ENCODE measurements at regions not wholly inside any gene's neighbourhood (a gene's known extent, or its start where the extent isn't known, plus 50 kb on each side); places are given as distances from the start of the nearest gene placed in this dataset.

GRCh38 chr9:28086881-28087280, 513.6 kb upstream of the C9orf72 start:
- DNase-seq (ENCODE audit: insufficient read length, low spot score) (no peak), FAIRE-seq (no peak)
- TF ChIP-seq, protein P1, sequence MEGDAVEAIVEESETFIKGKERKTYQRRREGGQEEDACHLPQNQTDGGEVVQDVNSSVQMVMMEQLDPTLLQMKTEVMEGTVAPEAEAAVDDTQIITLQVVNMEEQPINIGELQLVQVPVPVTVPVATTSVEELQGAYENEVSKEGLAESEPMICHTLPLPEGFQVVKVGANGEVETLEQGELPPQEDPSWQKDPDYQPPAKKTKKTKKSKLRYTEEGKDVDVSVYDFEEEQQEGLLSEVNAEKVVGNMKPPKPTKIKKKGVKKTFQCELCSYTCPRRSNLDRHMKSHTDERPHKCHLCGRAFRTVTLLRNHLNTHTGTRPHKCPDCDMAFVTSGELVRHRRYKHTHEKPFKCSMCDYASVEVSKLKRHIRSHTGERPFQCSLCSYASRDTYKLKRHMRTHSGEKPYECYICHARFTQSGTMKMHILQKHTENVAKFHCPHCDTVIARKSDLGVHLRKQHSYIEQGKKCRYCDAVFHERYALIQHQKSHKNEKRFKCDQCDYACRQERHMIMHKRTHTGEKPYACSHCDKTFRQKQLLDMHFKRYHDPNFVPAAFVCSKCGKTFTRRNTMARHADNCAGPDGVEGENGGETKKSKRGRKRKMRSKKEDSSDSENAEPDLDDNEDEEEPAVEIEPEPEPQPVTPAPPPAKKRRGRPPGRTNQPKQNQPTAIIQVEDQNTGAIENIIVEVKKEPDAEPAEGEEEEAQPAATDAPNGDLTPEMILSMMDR (IDR thresholded peaks at IDR 0.05; ENCODE audit: insufficient read depth, missing control alignments), result no peak

GRCh38 chr9:28092981-28093936, 520.0 kb upstream of the C9orf72 start:
- TF ChIP-seq, protein P1 (IDR thresholded peaks at IDR 0.05; ENCODE audit: insufficient read depth, missing control alignments), result no peak
- FAIRE-seq (peak; percentile 46), DNase-seq (ENCODE audit: insufficient read length, low spot score) (no peak)

- no peak for FAIRE-seq
Measured at GRCh38 chr9:28101509-28101908, 528.2 kb upstream of the C9orf72 start.

DNA sequence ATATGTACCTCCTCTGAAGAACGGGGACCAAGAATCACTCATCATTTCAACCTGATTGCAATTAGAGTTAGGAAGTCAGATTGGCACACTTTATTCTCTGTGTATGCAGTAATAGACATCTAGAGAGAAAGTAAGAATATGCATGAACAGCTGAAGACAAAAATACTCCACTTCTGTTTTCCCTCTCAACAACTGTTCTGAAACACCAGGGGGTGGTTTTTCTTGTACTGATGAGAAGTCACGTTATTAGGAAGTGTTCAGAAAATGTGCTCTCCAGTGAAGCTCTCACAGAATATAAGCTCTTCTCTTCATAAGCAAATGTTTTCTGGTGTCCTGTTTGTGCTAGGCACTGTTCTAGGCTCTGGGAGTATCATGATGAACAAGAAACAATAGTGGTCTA, 531.7 kb upstream of the C9orf72 start:
- TF ChIP-seq, protein P1 (IDR thresholded peaks at IDR 0.05; ENCODE audit: insufficient read depth, missing control alignments), result no peak
- no peak for FAIRE-seq
- no peak for DNase-seq (ENCODE audit: insufficient read length, low spot score)

More at GRCh38 chr9:28101509-28101908, 528.2 kb upstream of the C9orf72 start:
- no peak for DNase-seq (ENCODE audit: insufficient read length, low spot score)
- TF ChIP-seq, protein P1 (IDR thresholded peaks at IDR 0.05; ENCODE audit: insufficient read depth, missing control alignments), result no peak

GRCh38 chr9:28120184-28120583, 546.9 kb upstream of the C9orf72 start:
- FAIRE-seq (no peak), DNase-seq (ENCODE audit: insufficient read length, low spot score) (no peak)
- TF ChIP-seq, protein P1 (IDR thresholded peaks at IDR 0.05; ENCODE audit: insufficient read depth, missing control alignments), result no peak

DNA sequence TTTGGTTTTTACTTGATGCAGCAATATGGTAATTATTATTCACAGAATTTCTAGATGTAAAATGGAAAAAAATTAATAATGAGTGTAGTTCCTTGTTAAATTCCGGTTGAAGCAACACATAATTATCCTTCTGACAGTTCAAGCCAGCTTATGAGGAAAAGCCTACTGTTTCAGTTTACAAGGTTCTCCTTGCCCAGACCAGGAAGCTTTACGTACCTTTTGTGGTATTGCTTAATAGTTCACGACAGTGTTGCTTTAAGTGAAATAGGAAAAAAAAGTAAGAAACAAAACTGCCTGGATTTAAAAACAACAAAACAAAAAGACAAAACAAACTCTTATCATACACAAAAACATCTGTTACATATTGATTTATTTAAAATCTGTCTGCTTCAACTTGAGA, 547.3 kb upstream of the C9orf72 start:
- TF ChIP-seq, protein P1 (IDR thresholded peaks at IDR 0.05; ENCODE audit: insufficient read depth, missing control alignments), result no peak
- FAIRE-seq (peak; percentile 21), DNase-seq (ENCODE audit: insufficient read length, low spot score) (no peak)

- TF ChIP-seq, protein P1 (IDR thresholded peaks at IDR 0.05; ENCODE audit: insufficient read depth, missing control alignments), result no peak
- no peak for FAIRE-seq
- DNase-seq (ENCODE audit: insufficient read length, low spot score), result no peak
Measured at GRCh38 chr9:28121366-28121765, 548.1 kb upstream of the C9orf72 start.

Measured in D721Med (cell line).